NCI-H146 treated with DMSO at 0.1 percent for 48 hours (cell line): ENCODE measurements at regions not wholly inside any gene's neighbourhood (a gene's known extent, or its start where the extent isn't known, plus 50 kb on each side); places are given as distances from the start of the nearest gene placed in this dataset.
"Not testable (repeated sequence)": the region's sequence is repeated elsewhere in the genome, so short reads cannot be mapped to it uniquely, and the experiment has no call there.

ENCODE experiments used
- DNase-seq: peaks from one replicate; lab custom pipeline; 2025; ENCODE audit not compliant: unreplicated experiment; lab: John Stamatoyannopoulos, UW

DNA sequence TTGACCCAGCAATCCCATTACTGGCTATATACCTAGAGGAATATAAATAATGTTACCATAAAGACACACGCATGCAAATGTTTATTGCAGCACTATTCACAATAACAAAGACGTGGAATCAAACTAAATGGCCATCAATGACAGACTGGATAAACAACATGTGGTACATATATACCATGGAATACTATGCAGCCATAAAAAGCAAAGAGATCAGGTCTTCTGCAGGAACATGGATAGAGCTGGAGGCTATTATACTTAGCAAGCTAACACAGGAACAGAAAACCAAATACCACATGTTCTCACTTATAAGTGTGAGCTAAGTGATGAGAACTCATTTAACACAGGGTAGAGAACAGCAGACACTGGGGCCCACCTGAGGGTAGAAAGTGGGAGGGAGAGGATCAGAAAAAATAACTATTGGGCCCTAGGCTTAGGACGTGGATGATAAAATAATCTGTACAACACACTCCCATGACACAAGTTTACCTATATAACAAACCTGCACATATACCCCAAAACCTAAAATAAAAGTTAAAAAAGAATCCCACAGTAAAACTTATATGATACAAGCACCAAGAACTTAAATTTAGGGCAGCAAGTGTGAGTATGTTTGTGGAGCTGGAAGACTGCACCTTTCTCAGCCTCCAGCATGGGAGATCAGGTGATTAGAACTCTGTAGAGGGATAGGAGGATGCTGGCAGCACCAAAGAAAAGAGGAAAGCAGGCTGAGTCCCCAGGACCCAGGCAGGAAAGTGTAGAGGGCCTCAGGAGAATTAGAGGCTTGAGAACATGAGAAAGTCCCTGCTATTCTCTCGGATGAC is 320.8 kb upstream of the USP24 start:
- DNase-seq: no peak

GRCh38 chr1:55534565-55535121 is 319.5 kb upstream of the USP24 start:
- DNase-seq: no peak

DNA sequence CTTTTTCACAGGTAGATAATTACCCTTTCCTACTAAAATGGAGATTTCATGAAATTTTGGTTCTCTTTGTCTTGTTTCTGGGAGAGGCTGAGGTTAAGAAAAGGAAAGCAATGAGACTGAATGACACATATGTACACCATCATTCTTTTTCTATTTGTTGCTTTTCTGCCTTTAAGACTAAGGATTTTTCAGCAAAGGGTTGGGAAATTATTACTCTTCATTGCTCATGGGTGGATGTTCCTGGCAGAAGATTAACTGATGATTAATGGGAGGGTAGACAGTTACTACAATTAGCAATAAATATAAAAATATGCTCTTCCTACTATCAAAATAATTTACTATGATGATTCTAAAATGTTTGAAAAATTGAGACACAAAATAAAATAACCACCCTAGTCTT is 316.5 kb upstream of the USP24 start:
- no peak for DNase-seq

- DNase-seq: no peak
Observed at GRCh38 chr1:55530749-55531478, 315.8 kb upstream of the USP24 start.

GRCh38 chr1:55529017-55529416 is 313.9 kb upstream of the USP24 start:
- no peak for DNase-seq

- DNase-seq: no peak
Observed at GRCh38 chr1:55527831-55528230, 312.7 kb upstream of the USP24 start.

- DNase-seq: no peak
Observed at GRCh38 chr1:55526716-55527115, 311.6 kb upstream of the USP24 start.

- DNase-seq: no peak
Observed at GRCh38 chr1:55524006-55524405, 308.8 kb upstream of the USP24 start.

GRCh38 chr1:55522982-55523381 is 307.8 kb upstream of the USP24 start:
- DNase-seq: no peak

DNA sequence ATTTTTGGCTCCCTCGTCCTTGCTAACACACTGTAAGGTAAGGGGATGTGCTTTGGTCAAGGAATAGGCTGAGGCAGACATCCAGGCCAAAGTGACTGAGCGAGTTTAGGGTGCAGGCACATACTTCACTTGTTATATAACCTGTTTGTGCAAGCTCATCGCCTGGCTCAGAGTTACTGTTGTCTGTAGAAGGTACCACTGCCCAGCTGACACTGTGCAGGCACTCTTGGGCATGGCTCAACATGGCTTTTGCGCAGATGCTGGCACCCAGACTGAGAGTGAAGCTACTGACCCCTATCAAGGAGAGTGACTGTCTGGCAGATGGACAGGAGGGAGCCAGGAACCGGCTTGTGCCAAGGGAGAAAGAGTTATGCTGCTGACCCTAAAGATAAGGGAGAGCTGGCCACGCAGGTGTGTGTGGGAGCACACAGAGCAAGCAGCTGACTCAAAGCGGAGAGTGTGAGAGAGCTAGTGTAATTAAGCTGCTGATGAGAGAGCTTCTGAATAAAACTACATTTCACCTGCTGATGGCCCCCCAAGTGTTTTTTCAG is 307.3 kb upstream of the USP24 start:
- no peak for DNase-seq

DNA sequence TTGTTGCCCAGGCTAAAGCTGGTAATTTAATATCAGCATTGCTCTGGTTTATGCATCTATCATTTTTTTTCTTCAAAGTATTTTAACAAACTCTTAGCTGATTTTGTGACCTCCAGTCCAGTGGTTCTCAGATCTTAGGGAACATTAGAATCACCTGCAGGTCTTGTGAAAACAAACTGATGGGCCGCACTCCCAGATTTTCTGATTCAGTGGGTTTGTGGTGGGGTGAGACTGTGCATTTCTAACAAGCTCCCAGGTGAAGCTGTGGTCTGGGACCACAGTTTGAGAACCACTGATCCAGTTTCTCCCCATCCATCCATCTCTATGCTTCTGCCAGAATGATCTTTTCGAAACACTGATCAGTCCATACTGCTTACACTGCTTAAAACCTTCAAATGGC is 305.7 kb upstream of the USP24 start:
- DNase-seq: no peak

GRCh38 chr1:55519937-55520683 is 304.9 kb upstream of the USP24 start:
- no peak for DNase-seq

GRCh38 chr1:55519276-55519675 is 304.1 kb upstream of the USP24 start:
- no peak for DNase-seq

- DNase-seq: no peak
Observed at GRCh38 chr1:55517036-55517435, 301.9 kb upstream of the USP24 start.

DNA sequence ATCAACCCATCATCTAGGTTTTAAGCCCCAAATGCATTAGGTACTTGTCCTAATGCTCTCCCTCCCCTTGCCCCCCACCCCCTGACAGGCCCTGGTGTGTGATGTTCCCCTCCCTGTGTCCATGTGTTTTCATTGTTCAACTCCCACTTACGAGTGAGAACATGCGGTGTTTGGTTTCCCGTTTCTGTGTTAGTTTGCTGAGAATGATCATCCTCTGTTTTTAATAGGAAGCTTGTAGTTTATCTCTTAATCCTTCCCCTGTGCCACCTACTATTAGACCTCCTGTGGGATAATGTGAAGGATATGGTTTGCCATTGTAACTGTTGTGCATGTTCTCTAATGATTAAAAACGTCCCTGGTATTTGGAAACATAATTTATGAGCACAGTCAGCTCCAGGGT is 299.4 kb upstream of the USP24 start:
- not testable (repeated sequence) for DNase-seq

DNA sequence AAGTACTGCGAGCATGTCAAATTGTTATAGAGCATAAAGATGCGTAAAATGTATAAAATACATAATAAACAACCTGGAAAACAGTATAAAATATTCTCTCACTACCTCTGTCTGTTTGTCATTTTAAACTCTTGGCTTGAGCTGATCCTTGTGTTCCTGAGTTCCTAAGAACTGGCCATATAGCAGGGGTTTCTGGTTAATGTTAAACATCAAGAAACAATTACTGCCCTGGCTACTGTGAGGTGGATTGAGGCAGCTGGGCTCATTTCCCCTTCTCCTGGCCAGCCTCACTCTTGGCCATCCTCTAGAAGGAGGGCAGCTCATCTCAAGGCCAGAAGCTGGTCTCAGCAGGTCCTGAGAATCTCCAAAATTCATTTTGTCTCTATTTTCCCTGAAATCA is 297.3 kb upstream of the USP24 start:
- DNase-seq: no peak

DNA sequence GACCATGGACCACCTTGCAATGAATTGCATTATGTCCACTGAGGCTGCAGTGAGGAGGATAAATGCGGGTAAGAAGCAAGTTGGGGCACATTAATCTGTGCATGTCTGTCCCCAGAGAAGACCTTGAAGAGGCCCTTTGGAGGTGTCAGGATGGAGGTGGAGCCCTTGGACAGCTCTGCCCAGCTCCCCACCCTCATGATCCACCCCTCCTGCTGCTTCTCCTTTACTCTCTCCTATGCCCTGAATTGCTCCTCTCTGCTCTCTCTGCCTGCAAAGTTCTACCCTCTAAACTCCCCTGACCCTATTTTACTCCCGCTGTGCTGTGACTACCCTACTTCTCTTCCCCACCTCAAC is 292.4 kb upstream of the USP24 start:
- DNase-seq: no peak

DNA sequence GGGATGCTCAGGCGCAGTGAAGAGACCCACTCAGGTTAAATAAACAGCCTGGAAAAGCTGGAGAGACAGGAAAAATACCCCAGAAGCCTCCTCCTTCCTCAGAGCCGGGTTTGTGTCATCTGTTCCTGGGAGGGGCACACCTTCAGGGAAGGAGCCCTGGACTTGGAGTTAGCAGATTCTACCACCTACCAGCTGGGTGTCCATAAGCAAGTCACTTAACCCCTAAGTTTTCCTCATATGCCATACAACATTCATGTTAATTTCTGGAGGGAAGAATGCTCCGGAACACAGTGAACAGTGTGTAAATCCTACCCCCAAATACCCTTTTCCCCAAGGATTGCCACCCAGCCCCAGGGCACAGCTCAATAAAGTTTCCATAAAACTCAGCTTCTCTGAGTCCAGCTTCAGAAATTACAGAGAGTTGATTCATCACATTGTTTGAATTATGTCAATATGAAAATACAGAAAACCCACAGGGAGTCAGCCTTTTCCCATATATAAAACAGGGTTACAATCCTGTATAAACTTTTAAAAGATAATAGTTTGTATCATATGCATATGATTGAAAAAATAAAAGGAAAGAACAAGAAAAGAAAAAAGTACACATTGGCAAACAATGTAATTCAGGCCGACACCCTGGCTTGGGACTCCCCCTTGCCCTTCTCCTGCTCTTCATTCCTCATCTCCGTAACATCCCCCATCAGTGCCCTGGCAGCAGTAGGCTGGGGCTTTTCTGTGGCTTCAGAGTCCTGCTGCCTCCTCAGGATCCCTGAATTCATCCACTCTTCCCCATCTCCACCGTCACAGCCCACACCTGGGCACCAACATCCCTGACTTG is 291.8 kb upstream of the USP24 start:
- DNase-seq: no peak

- DNase-seq: no peak
Observed at GRCh38 chr1:55505326-55505725, 290.2 kb upstream of the USP24 start.

DNA sequence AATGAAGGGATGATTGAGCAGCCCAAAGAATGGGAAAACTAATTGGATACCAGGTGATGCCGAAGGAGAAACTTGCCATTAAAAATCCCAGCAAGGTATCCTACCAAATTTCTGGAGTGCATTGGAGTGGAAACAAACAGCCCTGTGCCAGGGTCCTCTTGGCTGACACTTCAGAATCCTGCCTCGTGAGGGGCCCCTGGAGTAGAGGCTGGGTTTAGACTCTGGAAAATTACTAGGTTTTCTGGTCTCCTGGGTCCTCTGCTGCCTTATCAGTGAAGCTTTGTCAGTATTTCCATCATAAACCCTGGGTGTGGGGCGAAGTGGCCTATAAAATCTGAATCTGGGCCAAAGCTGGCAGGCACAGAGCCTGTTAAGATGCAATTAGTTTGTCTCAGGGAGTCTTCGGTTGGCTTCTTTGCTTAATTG is 289.2 kb upstream of the USP24 start:
- no peak for DNase-seq
